ENCODE measurements at regions not wholly inside any gene's neighbourhood (a gene's known extent, or its start where the extent isn't known, plus 50 kb on each side); places are given as distances from the start of the nearest gene placed in this dataset.

DNA sequence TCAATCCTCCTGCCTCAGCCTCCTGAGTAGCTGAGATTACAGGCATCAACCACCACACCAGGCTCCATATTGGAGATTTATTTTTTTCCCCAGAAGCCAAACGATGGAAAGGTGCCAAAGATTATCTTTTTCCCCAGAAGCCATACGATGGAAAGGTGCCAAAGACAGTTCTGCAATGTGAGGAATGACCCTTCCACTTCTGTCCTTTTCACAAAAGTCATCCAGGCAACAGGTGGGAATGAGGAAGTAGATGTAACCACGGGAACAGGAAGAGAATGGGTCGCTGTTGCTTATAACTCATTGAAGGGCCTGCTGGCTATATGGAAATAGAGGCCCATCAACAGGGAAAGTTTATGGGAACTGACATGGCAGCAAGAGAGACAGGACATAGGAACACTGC is 233.7 kb upstream of the MSX2 start:
- no peak for TF ChIP-seq POLR2AphosphoS5 (IDR thresholded peaks at IDR 0.05)
- TF ChIP-seq, protein P1, sequence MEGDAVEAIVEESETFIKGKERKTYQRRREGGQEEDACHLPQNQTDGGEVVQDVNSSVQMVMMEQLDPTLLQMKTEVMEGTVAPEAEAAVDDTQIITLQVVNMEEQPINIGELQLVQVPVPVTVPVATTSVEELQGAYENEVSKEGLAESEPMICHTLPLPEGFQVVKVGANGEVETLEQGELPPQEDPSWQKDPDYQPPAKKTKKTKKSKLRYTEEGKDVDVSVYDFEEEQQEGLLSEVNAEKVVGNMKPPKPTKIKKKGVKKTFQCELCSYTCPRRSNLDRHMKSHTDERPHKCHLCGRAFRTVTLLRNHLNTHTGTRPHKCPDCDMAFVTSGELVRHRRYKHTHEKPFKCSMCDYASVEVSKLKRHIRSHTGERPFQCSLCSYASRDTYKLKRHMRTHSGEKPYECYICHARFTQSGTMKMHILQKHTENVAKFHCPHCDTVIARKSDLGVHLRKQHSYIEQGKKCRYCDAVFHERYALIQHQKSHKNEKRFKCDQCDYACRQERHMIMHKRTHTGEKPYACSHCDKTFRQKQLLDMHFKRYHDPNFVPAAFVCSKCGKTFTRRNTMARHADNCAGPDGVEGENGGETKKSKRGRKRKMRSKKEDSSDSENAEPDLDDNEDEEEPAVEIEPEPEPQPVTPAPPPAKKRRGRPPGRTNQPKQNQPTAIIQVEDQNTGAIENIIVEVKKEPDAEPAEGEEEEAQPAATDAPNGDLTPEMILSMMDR (IDR thresholded peaks at IDR 0.05) = no peak

All from suprapubic skin (tissue), 3 donors.